ENCODE measurements at regions not wholly inside any gene's neighbourhood (a gene's known extent, or its start where the extent isn't known, plus 50 kb on each side); places are given as distances from the start of the nearest gene placed in this dataset.
A peak's percentile ranks its signal among the peaks of the same experiment; 100 is the strongest.

DNA sequence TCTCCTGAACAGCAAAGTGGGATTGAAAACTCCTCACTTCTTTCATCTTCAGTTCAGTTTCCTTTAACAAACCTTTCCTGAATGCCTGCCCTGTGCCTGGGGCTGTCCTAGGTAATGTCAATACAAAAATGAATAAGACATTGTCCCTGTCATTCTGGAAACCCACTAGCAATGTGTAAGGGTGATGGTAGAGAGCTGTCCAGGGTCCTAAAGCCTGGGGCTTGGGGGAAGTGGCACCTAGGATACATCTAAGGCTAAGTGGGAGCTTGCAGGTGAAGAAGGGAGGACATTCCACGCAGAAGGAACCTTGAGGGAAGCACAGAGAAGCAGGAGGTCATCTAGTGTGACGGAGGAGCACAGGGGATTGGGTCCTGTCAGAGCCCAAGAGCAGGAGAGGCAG lies 212.7 kb upstream of the PPP2R3A start:
- H3K27ac ChIP-seq (ENCODE audit: low read length) = no peak overlapping the region
- H3K27me3 ChIP-seq (ENCODE audit: control insufficient read depth, insufficient read depth, low read length) = no peaks in the 10 kb centered on the region
- H3K9me3 ChIP-seq (replicated peaks; ENCODE audit: control insufficient read depth, low read depth, low read length) = no peaks in the 10 kb centered on the region
- WGBS (ENCODE audit: insufficient coverage) = 78% methylated on average over 2 of the region's 2 CpGs
- H3K4me1 ChIP-seq (ENCODE audit: control insufficient read depth, insufficient read depth, low read length) = no peaks in the 10 kb centered on the region
- peak; percentile 6 for DNase-seq
- H3K4me3 ChIP-seq (ENCODE audit: low read length) = no peak overlapping the region
- no peaks in the 10 kb centered on the region for H3K36me3 ChIP-seq (ENCODE audit: control insufficient read depth, insufficient read depth, low read length)

DNA sequence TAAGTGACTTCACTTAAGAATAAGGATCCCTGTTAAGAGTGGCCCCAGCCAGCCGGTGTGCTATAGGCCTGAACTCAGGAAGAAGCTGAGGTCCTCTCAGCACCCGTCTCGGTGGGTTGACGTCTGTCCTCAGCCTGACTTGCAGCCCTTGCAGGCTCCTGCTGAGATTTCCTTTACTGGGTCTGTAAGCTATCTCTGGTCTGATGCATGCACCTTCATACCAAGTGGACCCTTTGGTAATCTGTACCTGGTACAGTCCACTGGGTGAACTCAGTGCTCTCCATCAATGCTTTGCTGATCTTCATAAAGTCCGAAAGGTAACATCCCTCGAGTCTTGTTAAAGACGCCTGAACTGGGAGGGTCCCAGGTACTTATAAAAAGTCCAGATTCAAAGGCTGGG lies 212.0 kb upstream of the PPP2R3A start:
- Histone ChIP-seq H3K4me3 (ENCODE audit: low read length) (no peak overlapping the region), H3K27me3 (ENCODE audit: control insufficient read depth, insufficient read depth, low read length) (no peaks in the 10 kb centered on the region), H3K27ac (ENCODE audit: low read length) (no peak overlapping the region), H3K9me3 (replicated peaks; ENCODE audit: control insufficient read depth, low read depth, low read length) (no peaks in the 10 kb centered on the region), H3K4me1 (ENCODE audit: control insufficient read depth, insufficient read depth, low read length) (no peaks in the 10 kb centered on the region), H3K36me3 (ENCODE audit: control insufficient read depth, insufficient read depth, low read length) (no peaks in the 10 kb centered on the region)
- no peak for DNase-seq
- WGBS (ENCODE audit: insufficient coverage) = 94% methylated on average over 5 of the region's 7 CpGs

DNA sequence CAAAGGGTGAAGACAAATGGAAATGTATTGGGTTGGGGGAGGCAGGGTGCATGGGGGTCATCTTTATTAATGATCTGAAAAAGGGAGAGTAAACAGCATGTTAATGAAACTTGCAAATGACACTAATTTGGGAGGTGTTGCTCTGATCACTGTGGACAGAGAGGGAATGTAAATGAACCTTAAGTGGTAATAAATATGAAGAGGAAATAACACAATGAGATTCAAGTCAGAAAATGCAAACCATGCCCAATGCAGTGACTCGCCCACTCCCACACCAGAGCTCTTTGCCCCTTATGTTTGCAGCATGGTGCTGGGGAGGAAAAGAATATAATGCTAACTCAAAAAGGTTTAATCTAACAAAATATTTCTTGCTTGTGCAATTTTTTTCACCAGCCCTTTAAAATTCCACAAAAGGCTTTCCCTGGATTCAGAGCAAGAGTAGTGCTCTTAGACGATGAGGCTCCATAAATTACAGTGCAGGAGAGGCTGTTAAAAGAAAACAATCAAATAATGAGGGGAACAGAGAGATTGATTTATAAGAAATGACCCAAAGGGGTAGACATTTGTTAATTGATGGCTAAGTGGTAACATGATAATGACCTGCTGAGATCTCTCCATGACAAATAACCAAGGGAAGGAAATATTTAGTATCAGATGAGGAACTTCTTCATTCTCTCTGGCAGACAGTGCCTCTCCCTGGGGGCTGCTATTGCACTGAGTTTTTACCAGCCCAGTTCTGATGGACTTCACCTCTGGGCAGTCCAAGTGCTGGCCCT lies 210.0 kb upstream of the PPP2R3A start:
- Histone ChIP-seq H3K4me3 (ENCODE audit: low read length) (no peak overlapping the region), H3K36me3 (ENCODE audit: control insufficient read depth, insufficient read depth, low read length) (no peaks in the 10 kb centered on the region), H3K27ac (ENCODE audit: low read length) (no peak overlapping the region), H3K27me3 (ENCODE audit: control insufficient read depth, insufficient read depth, low read length) (no peaks in the 10 kb centered on the region), H3K9me3 (replicated peaks; ENCODE audit: control insufficient read depth, low read depth, low read length) (no peaks in the 10 kb centered on the region), H3K4me1 (ENCODE audit: control insufficient read depth, insufficient read depth, low read length) (no peaks in the 10 kb centered on the region)
- DNase-seq = no peak
- no CpG with 5 or more reads among the region's 2 CpGs for WGBS (ENCODE audit: insufficient coverage)

DNA sequence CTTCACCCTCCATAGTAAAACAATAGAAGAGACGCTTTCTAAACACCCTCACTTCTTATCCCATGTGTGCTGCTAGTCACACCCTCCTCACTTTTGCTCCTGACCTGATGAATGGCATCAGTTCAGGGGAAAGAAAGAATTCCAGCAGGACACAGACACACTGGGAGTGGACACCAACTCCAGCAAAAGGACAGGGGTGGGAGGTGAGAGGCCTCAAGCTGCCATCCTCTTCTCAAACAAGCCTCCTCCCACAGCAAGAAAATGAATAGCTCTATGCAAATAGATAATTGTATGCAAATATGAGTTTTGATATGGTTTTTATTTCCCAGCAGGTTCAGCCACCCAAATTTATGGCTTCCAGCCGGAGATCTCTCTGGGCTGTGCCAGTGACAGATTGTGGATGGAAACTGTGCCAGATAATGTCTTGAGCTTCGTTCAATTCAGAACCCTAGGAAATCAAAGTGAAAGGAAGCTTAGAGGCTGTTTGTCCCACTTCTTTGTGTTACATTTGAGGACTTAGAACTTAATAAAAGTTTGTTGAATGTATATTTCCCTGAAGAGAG lies 209.3 kb upstream of the PPP2R3A start:
- H3K36me3 ChIP-seq (ENCODE audit: control insufficient read depth, insufficient read depth, low read length) = no peaks in the 10 kb centered on the region
- 63% methylated on average over 1 of the region's 3 CpGs for WGBS (ENCODE audit: insufficient coverage)
- DNase-seq = no peak
- H3K9me3 ChIP-seq (replicated peaks; ENCODE audit: control insufficient read depth, low read depth, low read length) = no peaks in the 10 kb centered on the region
- no peak overlapping the region for H3K4me3 ChIP-seq (ENCODE audit: low read length)
- H3K27ac ChIP-seq (ENCODE audit: low read length) = no peak overlapping the region
- no peaks in the 10 kb centered on the region for H3K27me3 ChIP-seq (ENCODE audit: control insufficient read depth, insufficient read depth, low read length)
- H3K4me1 ChIP-seq (ENCODE audit: control insufficient read depth, insufficient read depth, low read length) = no peaks in the 10 kb centered on the region

DNA sequence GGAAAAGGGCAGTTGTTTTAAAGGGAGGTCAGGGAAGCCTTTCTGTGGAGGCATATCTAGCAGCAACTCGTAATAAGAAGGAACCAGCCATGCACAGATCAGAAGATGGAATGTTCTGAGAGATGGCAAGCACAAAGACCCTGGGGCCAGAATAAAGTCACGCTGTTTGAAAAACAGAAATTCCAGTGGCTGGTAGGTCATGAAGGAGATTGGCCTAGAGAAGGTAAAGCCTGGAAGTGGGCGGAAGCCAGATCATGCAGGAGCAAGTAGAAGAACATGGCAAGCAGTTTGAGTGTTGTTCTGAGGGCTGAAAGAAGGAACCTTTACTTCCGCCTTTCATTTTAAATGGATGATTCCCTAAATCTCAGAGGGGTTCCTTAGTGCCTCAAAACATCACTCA lies 208.1 kb upstream of the PPP2R3A start:
- DNase-seq = no peak
- Histone ChIP-seq H3K9me3 (replicated peaks; ENCODE audit: control insufficient read depth, low read depth, low read length) (no peaks in the 10 kb centered on the region), H3K36me3 (ENCODE audit: control insufficient read depth, insufficient read depth, low read length) (no peaks in the 10 kb centered on the region), H3K4me1 (ENCODE audit: control insufficient read depth, insufficient read depth, low read length) (no peaks in the 10 kb centered on the region), H3K4me3 (ENCODE audit: low read length) (no peak overlapping the region), H3K27ac (ENCODE audit: low read length) (no peak overlapping the region), H3K27me3 (ENCODE audit: control insufficient read depth, insufficient read depth, low read length) (no peaks in the 10 kb centered on the region)
- 86% methylated on average over 3 of the region's 4 CpGs for WGBS (ENCODE audit: insufficient coverage)

DNA sequence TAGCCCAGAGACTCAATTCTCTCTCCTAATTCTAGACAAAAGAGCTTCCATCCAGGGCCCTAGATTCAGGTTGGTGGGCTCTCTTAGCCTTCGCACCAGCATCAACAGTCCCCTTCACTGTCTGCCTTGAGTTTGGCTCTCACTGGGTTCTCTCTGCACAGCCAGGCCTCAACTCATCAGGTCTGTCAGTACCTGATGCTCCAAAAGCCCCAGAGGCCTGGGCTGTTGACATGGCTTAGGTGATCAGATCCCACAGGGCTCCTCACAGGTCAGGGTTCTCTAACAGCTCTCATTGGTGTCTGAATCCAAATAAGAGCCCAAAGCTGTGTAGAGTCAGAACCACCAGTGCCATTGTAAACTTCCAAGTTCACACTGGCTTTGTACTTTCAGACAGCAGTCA lies 206.6 kb upstream of the PPP2R3A start:
- Histone ChIP-seq H3K36me3 (ENCODE audit: control insufficient read depth, insufficient read depth, low read length) (no peaks in the 10 kb centered on the region), H3K27ac (ENCODE audit: low read length) (no peak overlapping the region), H3K27me3 (ENCODE audit: control insufficient read depth, insufficient read depth, low read length) (no peaks in the 10 kb centered on the region), H3K9me3 (replicated peaks; ENCODE audit: control insufficient read depth, low read depth, low read length) (no peaks in the 10 kb centered on the region), H3K4me1 (ENCODE audit: control insufficient read depth, insufficient read depth, low read length) (no peaks in the 10 kb centered on the region), H3K4me3 (ENCODE audit: low read length) (no peak overlapping the region)
- 75% methylated on average over 1 of the region's 1 CpG for WGBS (ENCODE audit: insufficient coverage)
- DNase-seq = no peak

DNA sequence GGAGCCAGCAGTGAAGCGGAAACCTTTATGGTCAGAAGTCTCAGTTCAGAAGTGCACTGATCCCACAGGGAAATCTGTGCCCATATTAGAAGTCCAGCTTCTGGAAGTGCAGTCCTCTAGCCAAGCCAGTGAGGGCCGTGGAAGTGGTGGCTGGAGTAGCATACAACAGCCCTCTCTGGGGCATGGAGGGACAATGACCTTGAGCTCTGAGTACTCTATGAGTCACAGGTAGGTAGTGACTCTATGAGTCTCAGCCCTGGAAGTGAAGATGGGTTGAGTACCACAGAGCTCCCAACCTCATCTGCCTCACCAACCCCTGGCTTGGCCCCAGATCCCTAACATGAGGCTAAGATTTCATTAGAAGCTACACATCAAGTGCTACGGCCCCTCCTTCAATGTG lies 205.9 kb upstream of the PPP2R3A start:
- WGBS (ENCODE audit: insufficient coverage) = 86% methylated on average over 1 of the region's 3 CpGs
- H3K36me3 ChIP-seq (ENCODE audit: control insufficient read depth, insufficient read depth, low read length) = no peaks in the 10 kb centered on the region

DNA sequence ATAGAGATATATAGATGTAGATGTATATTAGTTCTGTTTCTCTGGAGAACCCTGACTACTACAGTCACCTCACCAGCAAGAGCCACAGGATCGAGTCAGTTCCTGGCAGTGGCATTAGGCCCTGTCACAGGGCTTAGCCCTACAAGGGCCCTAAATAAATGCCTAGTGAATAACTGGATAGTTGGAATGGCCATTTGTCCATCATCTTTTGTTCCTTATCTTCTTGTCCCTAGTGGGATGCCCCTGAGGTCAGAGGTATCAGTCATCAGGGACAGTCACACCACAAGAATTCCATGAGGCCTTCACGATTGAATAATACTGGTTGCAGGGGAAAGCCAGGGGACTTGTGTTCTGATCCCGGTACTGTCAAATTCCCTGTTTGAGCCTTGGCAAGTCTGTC lies 204.9 kb upstream of the PPP2R3A start:
- 100% methylated on average over 1 of the region's 3 CpGs for WGBS (ENCODE audit: insufficient coverage)
- H3K4me1 ChIP-seq (ENCODE audit: control insufficient read depth, insufficient read depth, low read length) = no peaks in the 10 kb centered on the region
- H3K4me3 ChIP-seq (ENCODE audit: low read length) = no peak overlapping the region
- H3K36me3 ChIP-seq (ENCODE audit: control insufficient read depth, insufficient read depth, low read length) = no peaks in the 10 kb centered on the region
- no peaks in the 10 kb centered on the region for H3K9me3 ChIP-seq (replicated peaks; ENCODE audit: control insufficient read depth, low read depth, low read length)
- DNase-seq = no peak
- H3K27me3 ChIP-seq (ENCODE audit: control insufficient read depth, insufficient read depth, low read length) = no peaks in the 10 kb centered on the region
- H3K27ac ChIP-seq (ENCODE audit: low read length) = no peak overlapping the region

More for the DNA sequence above, 205.9 kb upstream of the PPP2R3A start:
- no peaks in the 10 kb centered on the region for H3K9me3 ChIP-seq (replicated peaks; ENCODE audit: control insufficient read depth, low read depth, low read length)
- no peaks in the 10 kb centered on the region for H3K4me1 ChIP-seq (ENCODE audit: control insufficient read depth, insufficient read depth, low read length)
- H3K27ac ChIP-seq (ENCODE audit: low read length) = no peak overlapping the region
- H3K27me3 ChIP-seq (ENCODE audit: control insufficient read depth, insufficient read depth, low read length) = no peaks in the 10 kb centered on the region
- no peak for DNase-seq
- H3K4me3 ChIP-seq (ENCODE audit: low read length) = no peak overlapping the region

DNA sequence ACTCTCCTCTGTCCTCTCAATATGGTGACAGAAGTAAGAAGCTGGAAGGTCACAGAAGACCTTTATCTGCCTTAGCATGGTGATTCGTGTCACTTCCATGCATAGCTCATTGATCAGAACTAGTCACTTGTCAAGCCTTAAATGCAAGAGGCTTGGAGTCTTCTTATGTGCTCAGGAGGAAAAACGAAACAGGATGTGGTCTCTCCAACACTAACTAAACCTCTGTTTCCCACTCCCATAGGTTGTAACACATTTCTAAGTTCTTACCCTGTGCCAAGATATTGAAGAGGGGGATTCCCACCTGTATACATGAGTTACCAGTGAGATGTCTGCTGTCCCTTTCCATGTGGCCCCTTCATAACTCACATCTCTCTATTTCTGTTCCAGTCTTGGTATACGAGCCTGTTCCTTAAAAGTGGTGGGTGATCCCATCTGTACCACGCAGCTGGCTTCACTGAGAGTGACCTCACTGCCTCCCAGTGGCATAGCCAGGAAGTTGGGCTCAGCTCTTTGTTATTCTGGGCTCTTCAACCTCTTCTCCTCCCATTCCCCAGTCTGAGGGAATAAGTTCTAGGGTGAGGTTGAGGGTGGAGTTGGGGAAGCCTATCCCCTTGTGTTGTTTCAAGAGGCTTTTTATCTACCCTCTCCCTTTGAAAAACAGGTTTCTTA lies 203.2 kb upstream of the PPP2R3A start:
- H3K27ac ChIP-seq (ENCODE audit: low read length) = no peak overlapping the region
- WGBS (ENCODE audit: insufficient coverage) = 67% methylated on average over 1 of the region's 4 CpGs
- H3K4me3 ChIP-seq (ENCODE audit: low read length) = no peak overlapping the region
- no peaks in the 10 kb centered on the region for H3K4me1 ChIP-seq (ENCODE audit: control insufficient read depth, insufficient read depth, low read length)
- H3K27me3 ChIP-seq (ENCODE audit: control insufficient read depth, insufficient read depth, low read length) = no peaks in the 10 kb centered on the region
- no peaks in the 10 kb centered on the region for H3K36me3 ChIP-seq (ENCODE audit: control insufficient read depth, insufficient read depth, low read length)
- no peak for DNase-seq
- no peaks in the 10 kb centered on the region for H3K9me3 ChIP-seq (replicated peaks; ENCODE audit: control insufficient read depth, low read depth, low read length)

DNA sequence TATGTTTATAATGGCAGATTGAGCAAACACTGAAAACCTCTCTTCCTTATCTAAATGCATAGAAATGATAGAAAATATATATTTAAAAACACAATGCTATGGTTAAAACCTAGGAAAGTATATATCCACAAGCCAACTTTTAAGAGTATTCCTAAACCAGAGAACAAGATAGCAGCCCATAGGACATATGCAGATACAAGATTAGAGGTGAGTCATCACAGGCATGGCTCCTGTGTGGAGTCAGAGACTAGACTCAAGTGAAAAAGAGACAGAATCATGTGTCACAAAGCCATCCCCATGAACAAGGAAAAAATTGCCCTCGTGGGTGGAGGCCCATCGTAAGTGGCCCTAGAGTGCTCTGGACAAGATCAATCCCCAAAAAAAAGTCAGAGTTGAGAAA lies 199.4 kb upstream of the PPP2R3A start:
- no peak for DNase-seq
- Histone ChIP-seq H3K9me3 (replicated peaks; ENCODE audit: control insufficient read depth, low read depth, low read length) (no peaks in the 10 kb centered on the region), H3K27me3 (ENCODE audit: control insufficient read depth, insufficient read depth, low read length) (no peaks in the 10 kb centered on the region), H3K27ac (ENCODE audit: low read length) (no peak overlapping the region), H3K4me1 (ENCODE audit: control insufficient read depth, insufficient read depth, low read length) (no peaks in the 10 kb centered on the region), H3K4me3 (ENCODE audit: low read length) (no peak overlapping the region), H3K36me3 (ENCODE audit: control insufficient read depth, insufficient read depth, low read length) (no peaks in the 10 kb centered on the region)
- 81% methylated on average over 2 of the region's 2 CpGs for WGBS (ENCODE audit: insufficient coverage)

All from muscle of leg (tissue), 3 donors.